ENCODE measurements at regions not wholly inside any gene's neighbourhood (a gene's known extent, or its start where the extent isn't known, plus 50 kb on each side); places are given as distances from the start of the nearest gene placed in this dataset.

GRCh38 chr11:45449036-45449601 is 163.0 kb upstream of the SYT13 start:
- no peak for TF ChIP-seq MAX (IDR thresholded peaks at IDR 0.05)
- TF ChIP-seq FOXM1 (IDR thresholded peaks at IDR 0.05; ENCODE audit: borderline replicate concordance, low read depth): no peak
- TF ChIP-seq CREB1 (IDR thresholded peaks at IDR 0.05; ENCODE audit: low read depth): no peak
- TF ChIP-seq RAD21 (IDR thresholded peaks at IDR 0.05; ENCODE audit: low read depth): no peak
- TF ChIP-seq TCF12 (IDR thresholded peaks at IDR 0.05; ENCODE audit: low read depth): no peak
- no peak for TF ChIP-seq YY1 (IDR thresholded peaks at IDR 0.05; ENCODE audit: low read depth)
- no peak for TF ChIP-seq REST (IDR thresholded peaks at IDR 0.05; ENCODE audit: low read depth)

GRCh38 chr11:45448561-45448960 is 162.4 kb upstream of the SYT13 start:
- no peak for TF ChIP-seq ZBTB7A (IDR thresholded peaks at IDR 0.05; ENCODE audit: low read depth)
- no peak for TF ChIP-seq EP300 (IDR thresholded peaks at IDR 0.05; ENCODE audit: borderline replicate concordance)
- TF ChIP-seq TAF1 (IDR thresholded peaks at IDR 0.05; ENCODE audit: low read depth): no peak
- no peak for TF ChIP-seq EGR1 (IDR thresholded peaks at IDR 0.05)
- no peak for TF ChIP-seq RAD21 (IDR thresholded peaks at IDR 0.05; ENCODE audit: low read depth)
- TF ChIP-seq REST (IDR thresholded peaks at IDR 0.05; ENCODE audit: low read depth): no peak
- TF ChIP-seq USF1 (IDR thresholded peaks at IDR 0.05): no peak
- TF ChIP-seq CREB1 (IDR thresholded peaks at IDR 0.05; ENCODE audit: low read depth): no peak
- TF ChIP-seq YY1 (IDR thresholded peaks at IDR 0.05; ENCODE audit: low read depth): no peak
- TF ChIP-seq TEAD4 (IDR thresholded peaks at IDR 0.05): no peak
- TF ChIP-seq TCF12 (IDR thresholded peaks at IDR 0.05; ENCODE audit: low read depth): no peak
- TF ChIP-seq NFIC (IDR thresholded peaks at IDR 0.05): no peak
- no peak for TF ChIP-seq MAX (IDR thresholded peaks at IDR 0.05)
- no peak for TF ChIP-seq FOXM1 (IDR thresholded peaks at IDR 0.05; ENCODE audit: borderline replicate concordance, low read depth)
- TF ChIP-seq CEBPB (IDR thresholded peaks at IDR 0.05): no peak

GRCh38 chr11:45446998-45447397 is 160.9 kb upstream of the SYT13 start:
- TF ChIP-seq NFIC (IDR thresholded peaks at IDR 0.05) (no peak), TEAD4 (IDR thresholded peaks at IDR 0.05) (no peak), TCF12 (IDR thresholded peaks at IDR 0.05; ENCODE audit: low read depth) (no peak), USF1 (IDR thresholded peaks at IDR 0.05) (no peak), CEBPB (IDR thresholded peaks at IDR 0.05) (no peak), EP300 (IDR thresholded peaks at IDR 0.05; ENCODE audit: borderline replicate concordance) (no peak), CREB1 (IDR thresholded peaks at IDR 0.05; ENCODE audit: low read depth) (no peak), EGR1 (IDR thresholded peaks at IDR 0.05) (no peak), RAD21 (IDR thresholded peaks at IDR 0.05; ENCODE audit: low read depth) (no peak), ZBTB7A (IDR thresholded peaks at IDR 0.05; ENCODE audit: low read depth) (no peak), TAF1 (IDR thresholded peaks at IDR 0.05; ENCODE audit: low read depth) (no peak), YY1 (IDR thresholded peaks at IDR 0.05; ENCODE audit: low read depth) (no peak), REST (IDR thresholded peaks at IDR 0.05; ENCODE audit: low read depth) (no peak)

- TF ChIP-seq EP300 (IDR thresholded peaks at IDR 0.05; ENCODE audit: borderline replicate concordance): no peak
- TF ChIP-seq USF1 (IDR thresholded peaks at IDR 0.05): no peak
- no peak for TF ChIP-seq TAF1 (IDR thresholded peaks at IDR 0.05; ENCODE audit: low read depth)
- no peak for TF ChIP-seq MAX (IDR thresholded peaks at IDR 0.05)
Observed at GRCh38 chr11:45446434-45446833, 160.3 kb upstream of the SYT13 start.

Data from Ishikawa (cell line).